BJ (cell line): ENCODE measurements at regions not wholly inside any gene's neighbourhood (a gene's known extent, or its start where the extent isn't known, plus 50 kb on each side); places are given as distances from the start of the nearest gene placed in this dataset.
A peak's percentile ranks its signal among the peaks of the same experiment; 100 is the strongest.

ENCODE experiments used
- CTCF ChIA-PET: fragments of 350-600 bp; formaldehyde crosslinking; extraction: SDS; loops from one replicate; lab custom pipeline; 2021; ENCODE audit warnings: antibody characterized with exemption, inconsistent platforms; lab: Yijun Ruan, JAX
- POLR2A ChIA-PET: fragments of 300-600 bp; sonication (Branson Sonifier 250); formaldehyde crosslinking; extraction: SDS; loops from one replicate; lab custom pipeline; 2021; ENCODE audit warnings: antibody characterized with exemption; lab: Charles Lee
- DNase-seq: peaks from one replicate; pipeline ENCODE4 v3.0.0-alpha.2; 2011; ENCODE audit warnings: low read depth
- H3K27me3 ChIP-seq: 2 replicates; pipeline ENCODE4 v1.6.0; 2011; ENCODE audit warnings: low read length; ENCODE audit not compliant: control insufficient read depth, insufficient read depth
- H3K36me3 ChIP-seq: 2 replicates; pipeline ENCODE4 v1.5.1; 2011; ENCODE audit warnings: low read length; ENCODE audit not compliant: control insufficient read depth, insufficient read depth
- H3K4me3 ChIP-seq: 2 replicates; pipeline ENCODE4 v1.5.1; 2011; ENCODE audit warnings: low read depth, mild to moderate bottlenecking, control low read depth, low read length
- TF ChIP-seq, protein P1 (sequence below): IDR thresholded peaks from 2 replicates; pipeline ENCODE4 v1.5.1; 2011; ENCODE audit warnings: low read depth, mild to moderate bottlenecking, control low read depth, inconsistent platforms, low read length, moderate library complexity; ENCODE audit not compliant: insufficient read depth

DNA sequence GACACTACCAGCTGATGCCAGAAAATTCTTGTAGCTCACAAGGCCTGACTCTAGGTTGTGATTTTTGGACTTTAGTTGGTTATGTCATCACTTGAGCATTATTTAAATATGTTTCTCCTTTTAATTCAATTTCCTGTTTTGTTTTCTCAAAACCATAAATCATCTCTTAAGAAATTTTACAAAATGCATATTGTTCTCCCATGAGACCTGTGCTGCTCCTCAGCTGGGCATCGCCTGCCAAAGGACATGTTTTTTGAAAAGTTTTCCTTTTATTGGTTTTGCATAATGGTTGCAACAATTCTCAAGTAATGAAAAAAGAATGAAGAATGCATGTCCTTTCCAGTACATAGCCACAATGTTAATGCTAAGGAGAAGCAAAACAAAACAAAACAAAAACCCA is 204.7 kb upstream of the LYPLAL1 start:
- TF ChIP-seq, protein P1, sequence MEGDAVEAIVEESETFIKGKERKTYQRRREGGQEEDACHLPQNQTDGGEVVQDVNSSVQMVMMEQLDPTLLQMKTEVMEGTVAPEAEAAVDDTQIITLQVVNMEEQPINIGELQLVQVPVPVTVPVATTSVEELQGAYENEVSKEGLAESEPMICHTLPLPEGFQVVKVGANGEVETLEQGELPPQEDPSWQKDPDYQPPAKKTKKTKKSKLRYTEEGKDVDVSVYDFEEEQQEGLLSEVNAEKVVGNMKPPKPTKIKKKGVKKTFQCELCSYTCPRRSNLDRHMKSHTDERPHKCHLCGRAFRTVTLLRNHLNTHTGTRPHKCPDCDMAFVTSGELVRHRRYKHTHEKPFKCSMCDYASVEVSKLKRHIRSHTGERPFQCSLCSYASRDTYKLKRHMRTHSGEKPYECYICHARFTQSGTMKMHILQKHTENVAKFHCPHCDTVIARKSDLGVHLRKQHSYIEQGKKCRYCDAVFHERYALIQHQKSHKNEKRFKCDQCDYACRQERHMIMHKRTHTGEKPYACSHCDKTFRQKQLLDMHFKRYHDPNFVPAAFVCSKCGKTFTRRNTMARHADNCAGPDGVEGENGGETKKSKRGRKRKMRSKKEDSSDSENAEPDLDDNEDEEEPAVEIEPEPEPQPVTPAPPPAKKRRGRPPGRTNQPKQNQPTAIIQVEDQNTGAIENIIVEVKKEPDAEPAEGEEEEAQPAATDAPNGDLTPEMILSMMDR = no peak
- ChIA-PET POLR2A (no interaction called here), CTCF (interaction anchor here (0.6 kb wide), 1 partner anchor 26 kb away, joined by 5 read pairs; no protein-coding TSS in a partner anchor)
- Histone ChIP-seq H3K36me3 (no peaks in the 10 kb centered on the region), H3K27me3 (no peaks in the 10 kb centered on the region), H3K4me3 (no peak overlapping the region)
- DNase-seq = peak; percentile 63

DNA sequence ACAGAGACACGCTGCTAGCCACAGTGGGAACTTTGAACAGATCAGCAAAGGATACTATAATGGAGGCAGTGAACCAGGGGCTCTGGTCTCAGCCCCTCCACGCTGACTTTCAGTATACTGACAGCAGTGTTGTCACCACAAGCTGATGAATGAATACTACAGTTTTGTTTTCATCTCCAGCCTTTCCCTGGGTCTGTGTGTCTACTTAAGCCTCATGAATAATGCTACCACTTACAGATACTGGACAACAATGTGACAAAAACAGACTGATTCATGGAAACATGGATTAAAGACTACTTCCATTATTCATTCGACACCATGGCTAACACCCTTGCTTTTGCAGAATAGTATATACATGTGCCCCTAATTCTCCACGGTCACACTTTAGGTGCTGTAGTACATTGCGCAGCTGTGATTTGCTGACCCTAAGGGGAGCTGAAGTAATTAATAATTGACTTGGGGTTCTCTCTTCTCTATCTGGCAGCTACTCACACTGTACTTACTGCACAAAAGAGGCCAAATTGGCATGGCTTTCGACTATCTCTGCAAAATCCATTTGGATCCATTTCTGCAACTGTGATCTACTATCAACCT is 203.2 kb upstream of the LYPLAL1 start:
- no peak for DNase-seq
- TF ChIP-seq, protein P1 = no peak
- CTCF ChIA-PET = interaction anchor here (0.7 kb wide), 1 partner anchor 60 kb away, joined by 3 read pairs; no protein-coding TSS in a partner anchor
- POLR2A ChIA-PET = no interaction called here
- no peak overlapping the region for H3K4me3 ChIP-seq
- H3K27me3 ChIP-seq = no peaks in the 10 kb centered on the region
- H3K36me3 ChIP-seq = no peaks in the 10 kb centered on the region

DNA sequence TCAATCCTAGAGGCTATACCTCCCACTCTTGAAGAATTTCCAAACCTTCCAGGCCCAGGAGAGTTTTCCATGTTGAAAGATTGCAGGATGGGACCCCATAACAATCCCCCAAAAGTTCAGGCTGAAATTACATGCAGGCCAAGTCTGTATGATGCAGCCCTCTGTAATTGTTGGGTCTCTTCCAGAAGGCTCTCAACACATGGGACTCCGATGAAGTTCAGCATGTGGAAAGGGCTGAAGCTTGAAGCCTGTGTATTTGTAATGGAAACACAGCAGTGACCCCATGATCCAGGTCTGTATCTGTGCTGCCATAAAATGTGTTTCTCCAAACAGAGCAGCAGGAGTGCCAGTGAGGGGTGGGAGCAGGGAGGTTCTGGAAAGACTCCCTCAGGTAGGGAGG is 202.5 kb upstream of the LYPLAL1 start:
- no peaks in the 10 kb centered on the region for H3K27me3 ChIP-seq
- no peak overlapping the region for H3K4me3 ChIP-seq
- TF ChIP-seq, protein P1 = no peak
- no peaks in the 10 kb centered on the region for H3K36me3 ChIP-seq
- DNase-seq = no peak
- CTCF ChIA-PET = no interaction called here
- POLR2A ChIA-PET = no interaction called here

DNA sequence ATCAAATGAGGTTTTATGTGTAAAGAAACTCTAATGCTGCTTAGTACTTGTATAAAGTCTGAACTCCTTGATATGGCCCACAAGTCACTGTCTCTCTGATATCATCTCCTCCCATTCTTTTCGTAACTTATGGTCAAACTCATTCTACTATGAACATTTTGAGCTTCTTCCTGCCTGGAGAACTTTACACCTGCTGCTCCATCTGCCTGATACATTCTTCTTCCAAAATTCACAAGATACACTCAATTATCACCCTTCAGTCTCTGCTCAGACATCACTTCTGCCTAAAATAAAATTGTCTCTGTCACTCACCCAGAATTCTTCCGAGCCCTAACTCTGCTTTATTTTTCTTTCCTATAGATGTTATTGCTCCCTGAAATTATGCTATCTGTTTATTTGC is 192.8 kb upstream of the LYPLAL1 start:
- Histone ChIP-seq H3K27me3 (no peaks in the 10 kb centered on the region), H3K4me3 (no peak overlapping the region), H3K36me3 (no peaks in the 10 kb centered on the region)
- POLR2A ChIA-PET = no interaction called here
- CTCF ChIA-PET = interaction anchor here (0.7 kb wide), 1 partner anchor 173 kb away, joined by 3 read pairs; no protein-coding TSS in a partner anchor
- DNase-seq = no peak
- TF ChIP-seq, protein P1 = no peak

DNA sequence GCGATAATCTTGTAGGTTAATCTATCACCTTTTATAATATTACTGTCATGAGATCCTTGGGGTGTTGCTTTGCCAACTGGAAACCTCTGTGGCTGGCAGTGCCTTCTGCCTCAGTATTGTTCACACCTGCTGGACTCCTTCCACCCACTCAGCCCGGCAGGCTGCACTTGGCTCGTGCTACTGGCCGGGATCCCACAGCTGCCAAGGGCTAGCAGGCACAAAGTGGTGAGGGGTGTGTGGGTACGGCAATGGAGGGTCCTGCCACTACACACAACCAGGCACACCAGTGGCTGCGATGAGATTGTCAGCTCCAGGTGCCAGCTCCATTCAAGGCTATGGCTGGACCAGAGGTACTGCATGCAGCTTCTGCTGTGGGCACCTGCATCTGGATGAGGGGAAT is 191.2 kb upstream of the LYPLAL1 start:
- Histone ChIP-seq H3K27me3 (no peaks in the 10 kb centered on the region), H3K4me3 (no peak overlapping the region), H3K36me3 (no peaks in the 10 kb centered on the region)
- TF ChIP-seq, protein P1 = no peak
- ChIA-PET CTCF (interaction anchor here (0.6 kb wide), 1 partner anchor 57 kb away, joined by 3 read pairs; no protein-coding TSS in a partner anchor), POLR2A (no interaction called here)
- DNase-seq = no peak
